Gastroesophageal sphincter (tissue), 3 donors: ENCODE measurements at regions not wholly inside any gene's neighbourhood (a gene's known extent, or its start where the extent isn't known, plus 50 kb on each side); places are given as distances from the start of the nearest gene placed in this dataset.

Experiments
- CTCF ChIP-seq, 4 experiments: fragments of 200-600 bp in 2 of 4; fragments of 450-650 bp in 2 of 4; sonication (generic) in 1 of 4; IDR thresholded peaks; one replicate each; pipeline ENCODE4 v1.5.1; 2017 to 2019; ENCODE audit warnings: antibody characterized with exemption in 4 of 4, mild to moderate bottlenecking in 2 of 4, moderate library complexity in 2 of 4
- POLR2A ChIP-seq, 2 donors: fragments of 450-650 bp; IDR thresholded peaks; one replicate each; pipeline ENCODE4 v1.6.1; 2017; ENCODE audit warnings: antibody characterized with exemption in 2 of 2, mild to moderate bottlenecking in 2 of 2, moderate library complexity in 1 of 2
- POLR2AphosphoS5 ChIP-seq: sonication (generic); formaldehyde crosslinking; IDR thresholded peaks from one replicate; pipeline ENCODE4 v1.6.1; 2017; ENCODE audit warnings: antibody characterized with exemption

GRCh38 chr1:172918478-172918877, 132.3 kb downstream of the TNFSF18 start:
- TF ChIP-seq CTCF (IDR thresholded peaks at IDR 0.05) (no peak), POLR2A (IDR thresholded peaks at IDR 0.05) (no peak), POLR2AphosphoS5 (no peak)
